ENCODE measurements at regions not wholly inside any gene's neighbourhood (a gene's known extent, or its start where the extent isn't known, plus 50 kb on each side); places are given as distances from the start of the nearest gene placed in this dataset.

DNA sequence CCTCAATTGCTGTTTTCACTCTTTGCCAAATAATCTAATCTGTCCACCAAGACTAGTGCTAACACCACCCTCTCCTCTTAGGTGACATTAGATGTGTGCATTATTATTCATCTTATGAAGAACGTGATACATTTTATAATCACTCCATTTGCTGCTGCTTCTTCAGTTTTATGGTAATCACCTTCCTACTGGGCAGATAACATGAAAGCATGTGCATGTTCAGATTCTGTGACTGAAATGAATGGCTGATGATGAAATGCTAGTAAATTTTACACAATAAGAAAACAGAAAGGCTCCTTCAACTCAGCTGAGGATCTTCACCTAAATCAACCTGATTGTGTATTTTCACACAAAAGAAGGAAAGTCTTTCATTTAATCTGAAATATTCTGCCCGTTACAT lies 577.6 kb downstream of the CSNK1G3 start:
- no peak for DNase-seq

DNA sequence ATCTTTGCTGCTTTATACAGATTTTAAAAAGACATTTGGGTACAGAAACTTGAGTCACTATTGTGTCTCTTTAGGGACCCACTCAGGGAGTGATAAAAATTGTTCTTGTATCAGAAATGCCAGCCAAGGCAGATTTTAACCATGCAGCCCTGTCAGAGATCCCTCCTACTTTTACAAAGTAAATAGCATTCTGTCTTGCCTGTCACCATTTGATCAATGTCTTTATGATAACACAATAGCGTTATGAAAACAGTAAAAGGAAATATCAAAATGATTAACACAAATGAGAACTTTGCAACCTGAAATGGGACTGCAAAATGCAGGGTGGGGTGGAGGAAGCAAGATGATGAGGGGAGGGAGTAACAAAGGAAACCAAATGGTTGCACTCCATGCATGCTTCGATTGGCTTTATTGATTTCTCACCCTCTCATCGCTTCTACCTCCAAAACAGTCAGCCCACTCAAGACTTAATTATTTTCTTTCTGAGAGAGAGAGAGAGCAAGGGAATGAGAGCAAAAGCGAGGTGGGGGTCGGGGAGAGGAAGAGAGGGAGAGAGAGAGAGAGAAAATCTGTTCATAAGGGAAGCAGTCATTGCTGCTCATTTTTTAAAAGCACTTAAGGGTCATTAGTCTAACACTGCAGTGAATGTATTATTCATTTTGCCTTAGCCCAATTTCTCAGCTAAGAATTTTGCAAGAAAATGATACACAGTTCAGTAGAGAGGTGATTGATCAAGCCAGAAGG lies 576.5 kb downstream of the CSNK1G3 start:
- peak in 1 of 2 experiments; percentile 4 for DNase-seq

GRCh38 chr5:124087752-124088151 lies 575.8 kb downstream of the CSNK1G3 start:
- no peak for DNase-seq

GRCh38 chr5:124080256-124080655 lies 568.3 kb downstream of the CSNK1G3 start:
- DNase-seq, result no peak

GRCh38 chr5:124079062-124079461 lies 567.1 kb downstream of the CSNK1G3 start:
- no peak for DNase-seq

DNA sequence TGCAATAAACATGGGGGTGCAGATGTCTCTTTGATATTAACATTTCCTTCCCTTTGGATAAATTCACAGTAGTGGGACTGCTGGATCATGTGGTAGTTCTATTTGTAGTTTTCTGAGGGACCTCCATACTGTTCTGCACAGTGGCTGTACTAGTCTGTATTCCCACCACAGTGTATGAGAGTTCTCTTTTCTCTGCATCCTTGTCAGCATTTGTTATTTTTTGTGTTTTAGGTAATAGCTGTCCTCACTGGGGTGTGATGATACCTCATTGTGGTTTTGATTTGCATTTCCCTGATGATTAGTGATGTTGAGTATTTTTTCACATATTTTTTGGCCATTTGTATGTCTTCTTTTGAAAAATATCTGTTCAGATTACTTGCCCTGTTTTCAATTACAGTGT lies 562.5 kb downstream of the CSNK1G3 start:
- no peak for DNase-seq

GRCh38 chr5:124072570-124072969 lies 560.6 kb downstream of the CSNK1G3 start:
- no peak for DNase-seq

DNA sequence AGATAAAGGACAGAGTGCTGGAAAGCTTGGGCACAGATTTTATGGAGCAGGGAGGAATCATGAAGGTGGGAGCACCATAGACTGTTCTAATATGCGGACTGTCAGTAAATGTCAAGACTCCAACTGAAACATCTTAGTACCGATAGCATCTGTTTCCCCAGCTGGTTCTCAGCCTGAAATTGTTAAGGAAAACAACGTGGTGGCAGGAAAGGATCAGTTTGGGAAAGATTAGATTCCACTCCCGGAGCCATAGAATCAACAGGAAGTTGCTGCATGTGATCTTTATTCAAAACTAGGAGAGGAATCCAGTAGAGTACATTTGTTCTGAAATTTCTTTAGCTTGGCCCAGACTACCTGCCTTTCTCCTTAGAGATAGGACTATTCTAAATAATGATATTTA lies 559.1 kb downstream of the CSNK1G3 start:
- DNase-seq, result peak in 1 of 2 experiments; percentile 1

GRCh38 chr5:124065508-124065907 lies 553.5 kb downstream of the CSNK1G3 start:
- peak in 1 of 2 experiments; percentile 7 for DNase-seq

DNA sequence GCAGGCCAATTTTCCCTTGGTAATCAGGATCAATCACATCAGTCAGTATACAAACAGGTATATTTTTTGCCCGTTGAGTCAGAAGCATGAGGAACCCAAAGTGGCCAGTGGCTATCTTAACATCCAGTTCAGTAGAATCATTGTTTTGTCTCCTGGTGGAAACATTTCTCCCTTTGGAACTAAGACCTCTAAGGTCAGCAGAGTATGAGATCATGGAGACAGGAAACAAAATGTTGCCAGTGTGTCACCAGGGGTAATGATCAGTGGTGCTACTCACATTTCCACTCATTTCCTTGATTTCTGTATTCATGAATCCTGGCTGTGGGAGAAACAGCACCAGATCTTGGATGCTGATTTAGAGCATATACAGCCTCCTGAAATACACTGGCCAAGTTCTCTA lies 553.0 kb downstream of the CSNK1G3 start:
- DNase-seq, result no peak

DNA sequence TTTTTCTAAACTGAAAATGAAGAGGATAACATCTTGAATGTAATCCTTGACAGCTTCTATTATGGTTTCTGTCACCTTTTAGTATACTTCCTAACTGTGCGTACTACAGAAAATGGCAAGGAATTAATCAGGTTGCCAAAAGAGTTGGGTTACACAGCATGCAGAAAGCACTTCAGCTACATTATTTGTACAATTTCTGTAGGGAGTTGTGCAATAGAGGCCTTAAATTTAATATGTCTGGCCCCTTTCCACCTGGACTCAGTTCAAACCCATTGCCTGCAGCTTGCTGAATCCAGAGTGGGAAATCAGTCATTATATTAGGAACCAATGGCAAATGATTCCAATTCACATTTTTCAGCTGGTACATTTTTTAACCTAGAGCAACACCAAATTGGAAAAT lies 549.7 kb downstream of the CSNK1G3 start:
- no peak for DNase-seq

GRCh38 chr5:124061068-124061430 lies 549.1 kb downstream of the CSNK1G3 start:
- DNase-seq, result no peak

- peak in 1 of 2 experiments; percentile 12 for DNase-seq
Observed at GRCh38 chr5:124060413-124061067, 548.6 kb downstream of the CSNK1G3 start.

GRCh38 chr5:124060011-124060410 lies 548.0 kb downstream of the CSNK1G3 start:
- DNase-seq, result no peak

DNA sequence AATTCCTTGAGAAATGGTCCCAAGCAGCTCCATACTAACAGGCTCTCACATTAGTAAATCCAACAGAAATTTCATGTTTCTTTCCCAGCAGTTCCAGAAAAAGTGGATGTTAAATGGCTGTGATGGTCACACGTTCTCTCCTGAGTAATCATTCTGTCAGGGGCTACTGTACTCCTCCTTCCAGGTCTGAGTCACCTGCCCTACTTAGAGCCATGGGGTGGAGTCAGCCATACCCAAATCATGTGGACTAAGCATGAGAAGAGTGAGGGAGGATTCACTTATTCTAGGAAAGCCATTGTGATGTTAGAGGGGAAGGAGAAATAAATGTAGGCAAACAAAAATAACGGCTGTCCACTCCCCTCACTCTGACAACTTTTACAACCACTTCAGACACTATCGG lies 547.2 kb downstream of the CSNK1G3 start:
- DNase-seq, result no peak

DNA sequence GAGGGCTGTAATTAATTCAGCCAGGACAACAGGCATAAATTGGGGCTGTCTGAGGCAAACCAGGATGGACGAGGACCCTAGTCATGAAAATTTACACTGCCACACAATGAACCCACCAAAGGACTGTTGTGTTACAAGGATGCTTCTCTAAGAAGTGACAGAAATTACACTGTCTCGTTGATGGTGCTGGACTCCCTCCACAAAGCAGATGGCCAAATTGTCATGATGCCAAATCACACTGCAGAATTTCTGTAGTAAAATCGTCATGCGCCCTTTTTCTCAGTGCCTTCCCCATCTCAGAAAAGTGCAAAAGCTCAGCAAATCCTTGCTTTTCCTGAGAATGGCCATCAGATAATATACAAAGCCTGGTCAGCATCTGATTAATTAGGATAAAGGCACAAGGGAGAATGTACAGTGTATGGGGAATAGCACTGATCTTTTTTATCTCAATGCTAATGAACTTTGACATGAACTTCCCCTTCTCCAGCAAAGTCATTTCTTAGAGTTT lies 545.8 kb downstream of the CSNK1G3 start:
- DNase-seq, result peak in 1 of 2 experiments; percentile 19

- DNase-seq, result peak; percentile 19 to 58
Observed at GRCh38 chr5:124056991-124057723, 545.2 kb downstream of the CSNK1G3 start.

- DNase-seq, result no peak
Observed at GRCh38 chr5:124056326-124056990, 544.5 kb downstream of the CSNK1G3 start.

- DNase-seq, result no peak
Observed at GRCh38 chr5:124055751-124056150, 543.8 kb downstream of the CSNK1G3 start.

DNA sequence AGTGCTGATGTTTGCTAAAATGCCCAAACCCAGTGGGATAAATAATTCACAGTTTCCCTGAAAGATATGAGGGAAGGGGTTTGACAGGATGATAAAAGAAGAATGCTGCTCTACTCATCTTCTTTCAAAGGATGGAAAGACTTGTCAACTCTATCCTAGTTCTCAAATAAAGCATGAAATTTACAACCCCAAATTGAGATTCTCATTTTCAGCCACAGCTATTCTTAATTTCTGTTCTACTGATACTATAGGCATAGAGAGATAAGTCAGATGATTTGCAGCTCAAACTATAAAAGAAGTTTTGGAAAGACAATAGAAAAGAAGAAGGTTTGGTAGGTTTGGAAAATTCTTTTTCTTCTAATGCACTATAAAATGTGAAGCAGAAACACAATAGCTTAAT lies 542.6 kb downstream of the CSNK1G3 start:
- no peak for DNase-seq

DNA sequence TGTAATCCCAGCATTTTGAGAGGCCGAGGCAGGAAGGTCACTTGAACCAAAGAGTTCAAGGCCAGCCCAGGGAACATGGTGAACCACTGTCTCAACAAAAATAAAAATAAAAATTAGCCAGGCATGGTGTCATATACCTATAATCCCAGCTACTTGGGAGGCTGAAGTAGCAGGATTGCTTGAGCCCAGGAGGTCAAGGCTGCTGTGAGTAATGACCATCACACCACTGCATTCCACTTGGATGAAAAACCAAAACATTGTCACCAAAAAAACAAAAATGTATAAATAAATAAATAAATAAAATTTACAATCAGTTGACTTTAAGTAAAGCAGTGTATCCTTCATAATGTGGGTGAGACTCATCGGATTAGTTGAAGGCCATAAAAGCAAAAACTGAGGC lies 541.4 kb downstream of the CSNK1G3 start:
- DNase-seq, result no peak

GRCh38 chr5:124052201-124052600 lies 540.2 kb downstream of the CSNK1G3 start:
- DNase-seq, result peak; percentile 74 to 86

GRCh38 chr5:124050120-124050770 lies 538.3 kb downstream of the CSNK1G3 start:
- DNase-seq, result no peak
